Progenitor cell of endocrine pancreas (in vitro differentiated cells): ENCODE measurements at regions not wholly inside any gene's neighbourhood (a gene's known extent, or its start where the extent isn't known, plus 50 kb on each side); places are given as distances from the start of the nearest gene placed in this dataset.
A peak's percentile ranks its signal among the peaks of the same experiment; 100 is the strongest.

Source experiments
- DNase-seq: peaks from one replicate; pipeline ENCODE4 v3.0.0; 2021; ENCODE audit warnings: low spot score; ENCODE audit not compliant: unreplicated experiment
- H3K27ac Mint-ChIP-seq: 2 replicates; pipeline ENCODE4 v1.8.0; 2021; ENCODE audit warnings: mild to moderate bottlenecking, moderate library complexity, mixed read lengths
- H3K27me3 Mint-ChIP-seq: 2 replicates; pipeline ENCODE4 v1.8.0; 2021; ENCODE audit warnings: mixed read lengths
- H3K36me3 Mint-ChIP-seq: 2 replicates; pipeline ENCODE4 v1.8.0; 2022; ENCODE audit warnings: mixed read lengths; ENCODE audit not compliant: insufficient read depth
- H3K4me1 Mint-ChIP-seq: 2 replicates; pipeline ENCODE4 v1.8.0; 2021; ENCODE audit warnings: low read depth, mixed read lengths
- H3K4me3 Mint-ChIP-seq: 2 replicates; pipeline ENCODE4 v1.8.0; 2021; ENCODE audit warnings: low read depth, mild to moderate bottlenecking, moderate library complexity, mixed read lengths
- H3K9me3 Mint-ChIP-seq: 2 replicates; pipeline ENCODE4 v1.8.0; 2021; ENCODE audit warnings: low read depth, mixed read lengths
- CTCF ChIP-seq: fragments of 200-600 bp; sonication (generic); IDR thresholded peaks from one replicate; pipeline ENCODE4 v1.5.0; 2021; ENCODE audit warnings: antibody characterized with exemption, mild to moderate bottlenecking; ENCODE audit not compliant: unreplicated experiment

GRCh38 chr7:142534726-142535122 is 214.5 kb upstream of the PRSS1 start:
- H3K9me3 Mint-ChIP-seq = no peaks in the 10 kb centered on the region
- no peak for TF ChIP-seq CTCF
- no peaks in the 10 kb centered on the region for H3K4me1 Mint-ChIP-seq
- no peaks in the 10 kb centered on the region for H3K36me3 Mint-ChIP-seq
- no peak for DNase-seq
- H3K27me3 Mint-ChIP-seq = peaks cover 17% of the 10 kb centered on the region
- no peak overlapping the region for H3K27ac Mint-ChIP-seq
- H3K4me3 Mint-ChIP-seq = no peak overlapping the region

GRCh38 chr7:142533920-142534319 is 215.4 kb upstream of the PRSS1 start:
- no peak for DNase-seq
- Mint-ChIP-seq H3K4me3 (no peak overlapping the region), H3K27me3 (peaks cover 25% of the 10 kb centered on the region), H3K9me3 (no peaks in the 10 kb centered on the region), H3K4me1 (no peaks in the 10 kb centered on the region), H3K36me3 (no peaks in the 10 kb centered on the region), H3K27ac (no peak overlapping the region)
- no peak for TF ChIP-seq CTCF

- H3K27ac Mint-ChIP-seq = no peak overlapping the region
- no peaks in the 10 kb centered on the region for H3K4me1 Mint-ChIP-seq
- no peaks in the 10 kb centered on the region for H3K9me3 Mint-ChIP-seq
- no peaks in the 10 kb centered on the region for H3K36me3 Mint-ChIP-seq
- no peak for DNase-seq
- H3K4me3 Mint-ChIP-seq = no peak overlapping the region
- H3K27me3 Mint-ChIP-seq = peaks cover 41% of the 10 kb centered on the region
- TF ChIP-seq CTCF = no peak
Measured at GRCh38 chr7:142529591-142529990, 219.7 kb upstream of the PRSS1 start.

GRCh38 chr7:142528608-142529408 is 220.5 kb upstream of the PRSS1 start:
- H3K36me3 Mint-ChIP-seq = no peaks in the 10 kb centered on the region
- no peak for DNase-seq
- peak; percentile 38 for TF ChIP-seq CTCF
- no peaks in the 10 kb centered on the region for H3K4me1 Mint-ChIP-seq
- H3K27me3 Mint-ChIP-seq = peaks cover 43% of the 10 kb centered on the region
- H3K9me3 Mint-ChIP-seq = no peaks in the 10 kb centered on the region
- no peak overlapping the region for H3K4me3 Mint-ChIP-seq
- no peak overlapping the region for H3K27ac Mint-ChIP-seq

- H3K4me3 Mint-ChIP-seq = no peak overlapping the region
- no peak for TF ChIP-seq CTCF
- no peaks in the 10 kb centered on the region for H3K9me3 Mint-ChIP-seq
- no peaks in the 10 kb centered on the region for H3K4me1 Mint-ChIP-seq
- peaks cover 46% of the 10 kb centered on the region for H3K27me3 Mint-ChIP-seq
- no peak overlapping the region for H3K27ac Mint-ChIP-seq
- H3K36me3 Mint-ChIP-seq = no peaks in the 10 kb centered on the region
- DNase-seq = no peak
Measured at GRCh38 chr7:142523821-142524460, 225.3 kb upstream of the PRSS1 start.
